Medulla oblongata (tissue), 1 donor: ENCODE measurements at regions not wholly inside any gene's neighbourhood (a gene's known extent, or its start where the extent isn't known, plus 50 kb on each side); places are given as distances from the start of the nearest gene placed in this dataset.
"Not testable (repeated sequence)": the region's sequence is repeated elsewhere in the genome, so short reads cannot be mapped to it uniquely, and the experiment has no call there.

ENCODE experiments used
- DNase-seq: peaks from one replicate; pipeline ENCODE4 v3.0.0-alpha.2; 2015; ENCODE audit errors: extremely low spot score

- no peak for DNase-seq
These were observed 533.4 kb downstream of the NTRK3 start for GRCh38 chr15:87722941-87723691.

GRCh38 chr15:87720235-87720634 lies 536.3 kb downstream of the NTRK3 start:
- no peak for DNase-seq

GRCh38 chr15:87716422-87716821 lies 540.1 kb downstream of the NTRK3 start:
- DNase-seq: no peak

GRCh38 chr15:87715252-87715651 lies 541.3 kb downstream of the NTRK3 start:
- no peak for DNase-seq

- no peak for DNase-seq
These were observed 543.1 kb downstream of the NTRK3 start for GRCh38 chr15:87713475-87713879.

- DNase-seq: no peak
These were observed 544.3 kb downstream of the NTRK3 start for GRCh38 chr15:87712211-87712610.

GRCh38 chr15:87711026-87711425 lies 545.5 kb downstream of the NTRK3 start:
- no peak for DNase-seq

- DNase-seq: no peak
These were observed 546.1 kb downstream of the NTRK3 start for GRCh38 chr15:87710406-87710805.

GRCh38 chr15:87707566-87708130 lies 548.9 kb downstream of the NTRK3 start:
- DNase-seq: no peak

GRCh38 chr15:87707071-87707470 lies 549.5 kb downstream of the NTRK3 start:
- no peak for DNase-seq

- DNase-seq: no peak
These were observed 550.5 kb downstream of the NTRK3 start for GRCh38 chr15:87706001-87706400.

GRCh38 chr15:87704276-87704675 lies 552.3 kb downstream of the NTRK3 start:
- no peak for DNase-seq

- no peak for DNase-seq
These were observed 553.0 kb downstream of the NTRK3 start for GRCh38 chr15:87703327-87704111.

- DNase-seq: no peak
These were observed 554.3 kb downstream of the NTRK3 start for GRCh38 chr15:87702270-87702669.

- DNase-seq: not testable (repeated sequence)
These were observed 558.1 kb downstream of the NTRK3 start for GRCh38 chr15:87698467-87698866.

- no peak for DNase-seq
These were observed 566.8 kb downstream of the NTRK3 start for GRCh38 chr15:87689716-87690115.

GRCh38 chr15:87687523-87687870 lies 569.0 kb downstream of the NTRK3 start:
- no peak for DNase-seq

- no peak for DNase-seq
These were observed 569.6 kb downstream of the NTRK3 start for GRCh38 chr15:87686841-87687522.

GRCh38 chr15:87686339-87686738 lies 570.2 kb downstream of the NTRK3 start:
- DNase-seq: no peak

- DNase-seq: no peak
These were observed 574.0 kb downstream of the NTRK3 start for GRCh38 chr15:87682527-87682926.

GRCh38 chr15:87681104-87681503 lies 575.4 kb downstream of the NTRK3 start:
- no peak for DNase-seq

GRCh38 chr15:87680208-87680607 lies 576.3 kb downstream of the NTRK3 start:
- DNase-seq: no peak
